ENCODE measurements at regions not wholly inside any gene's neighbourhood (a gene's known extent, or its start where the extent isn't known, plus 50 kb on each side); places are given as distances from the start of the nearest gene placed in this dataset.

DNA sequence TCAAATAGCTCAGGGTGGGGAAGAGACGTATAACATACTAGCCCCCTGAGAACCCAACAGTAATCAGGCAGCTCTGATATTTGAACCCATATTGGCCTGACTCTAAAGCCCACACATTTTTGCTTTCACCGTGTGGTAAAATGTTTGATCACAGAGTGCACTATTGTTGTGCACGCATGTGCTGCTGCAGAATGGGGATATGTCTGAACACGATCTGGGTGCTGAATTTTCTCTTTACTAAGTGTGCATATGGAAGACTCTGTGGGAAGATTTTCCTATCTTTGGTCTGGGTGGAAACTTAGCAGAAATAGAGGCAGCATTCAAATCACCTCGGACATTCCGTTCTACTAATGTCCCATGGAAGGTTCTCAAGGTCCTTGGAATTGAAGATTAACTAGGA, 800.1 kb downstream of the TFAP2A start:
- DNase-seq, result no peak
- Histone ChIP-seq H3K27me3 (no peaks in the 10 kb centered on the region), H3K4me1 (replicated peaks in 1 of 2) (no peaks in the 10 kb centered on the region), H3K9me3 (replicated peaks in 1 of 3) (no peaks in the 10 kb centered on the region), H3K36me3 (replicated peaks in 1 of 2) (no peaks in the 10 kb centered on the region), H3K4me3 (no peak overlapping the region), H3K27ac (no peak overlapping the region)
- intact Hi-C loops (cut with DNase I), result no loop called here
- 64 to 73% (median 71%) methylated on average over 6 of the region's 6 CpGs for WGBS, 4 donors
- TF ChIP-seq, protein P1, sequence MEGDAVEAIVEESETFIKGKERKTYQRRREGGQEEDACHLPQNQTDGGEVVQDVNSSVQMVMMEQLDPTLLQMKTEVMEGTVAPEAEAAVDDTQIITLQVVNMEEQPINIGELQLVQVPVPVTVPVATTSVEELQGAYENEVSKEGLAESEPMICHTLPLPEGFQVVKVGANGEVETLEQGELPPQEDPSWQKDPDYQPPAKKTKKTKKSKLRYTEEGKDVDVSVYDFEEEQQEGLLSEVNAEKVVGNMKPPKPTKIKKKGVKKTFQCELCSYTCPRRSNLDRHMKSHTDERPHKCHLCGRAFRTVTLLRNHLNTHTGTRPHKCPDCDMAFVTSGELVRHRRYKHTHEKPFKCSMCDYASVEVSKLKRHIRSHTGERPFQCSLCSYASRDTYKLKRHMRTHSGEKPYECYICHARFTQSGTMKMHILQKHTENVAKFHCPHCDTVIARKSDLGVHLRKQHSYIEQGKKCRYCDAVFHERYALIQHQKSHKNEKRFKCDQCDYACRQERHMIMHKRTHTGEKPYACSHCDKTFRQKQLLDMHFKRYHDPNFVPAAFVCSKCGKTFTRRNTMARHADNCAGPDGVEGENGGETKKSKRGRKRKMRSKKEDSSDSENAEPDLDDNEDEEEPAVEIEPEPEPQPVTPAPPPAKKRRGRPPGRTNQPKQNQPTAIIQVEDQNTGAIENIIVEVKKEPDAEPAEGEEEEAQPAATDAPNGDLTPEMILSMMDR (IDR thresholded peaks at IDR 0.05), result no peak
- TF ChIP-seq POLR2A (IDR thresholded peaks at IDR 0.05), result no peak

DNA sequence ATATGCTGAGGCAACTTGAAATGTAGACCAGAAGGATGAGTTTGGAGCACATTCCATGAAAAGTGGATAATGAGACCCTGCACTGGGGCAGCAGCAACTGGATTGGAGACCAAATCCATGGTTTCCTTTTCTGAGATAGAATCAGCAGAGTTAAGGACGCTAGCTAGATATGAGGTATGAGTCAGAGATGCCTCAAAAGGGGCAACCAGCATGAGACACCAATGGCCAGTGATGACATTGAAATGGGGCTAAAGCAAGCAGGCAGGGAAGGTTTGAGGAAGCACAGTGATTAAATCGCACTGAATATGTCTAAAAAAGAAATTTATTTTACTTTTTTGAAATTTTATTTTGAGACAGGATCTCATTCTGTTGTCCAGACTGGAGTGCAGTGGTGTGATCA, 802.4 kb downstream of the TFAP2A start:
- Histone ChIP-seq H3K9me3 (replicated peaks in 1 of 3) (no peaks in the 10 kb centered on the region), H3K27ac (no peak overlapping the region), H3K4me3 (no peak overlapping the region), H3K4me1 (replicated peaks in 1 of 2) (no peaks in the 10 kb centered on the region), H3K27me3 (no peaks in the 10 kb centered on the region), H3K36me3 (replicated peaks in 1 of 2) (no peaks in the 10 kb centered on the region)
- no peak for DNase-seq
- no peak for TF ChIP-seq POLR2A (IDR thresholded peaks at IDR 0.05)
- TF ChIP-seq, protein P1 (IDR thresholded peaks at IDR 0.05), result no peak
- intact Hi-C loops (cut with DNase I), result no loop called here
- 51 to 68% (median 60%) methylated on average over 2 of the region's 2 CpGs for WGBS, 4 donors

DNA sequence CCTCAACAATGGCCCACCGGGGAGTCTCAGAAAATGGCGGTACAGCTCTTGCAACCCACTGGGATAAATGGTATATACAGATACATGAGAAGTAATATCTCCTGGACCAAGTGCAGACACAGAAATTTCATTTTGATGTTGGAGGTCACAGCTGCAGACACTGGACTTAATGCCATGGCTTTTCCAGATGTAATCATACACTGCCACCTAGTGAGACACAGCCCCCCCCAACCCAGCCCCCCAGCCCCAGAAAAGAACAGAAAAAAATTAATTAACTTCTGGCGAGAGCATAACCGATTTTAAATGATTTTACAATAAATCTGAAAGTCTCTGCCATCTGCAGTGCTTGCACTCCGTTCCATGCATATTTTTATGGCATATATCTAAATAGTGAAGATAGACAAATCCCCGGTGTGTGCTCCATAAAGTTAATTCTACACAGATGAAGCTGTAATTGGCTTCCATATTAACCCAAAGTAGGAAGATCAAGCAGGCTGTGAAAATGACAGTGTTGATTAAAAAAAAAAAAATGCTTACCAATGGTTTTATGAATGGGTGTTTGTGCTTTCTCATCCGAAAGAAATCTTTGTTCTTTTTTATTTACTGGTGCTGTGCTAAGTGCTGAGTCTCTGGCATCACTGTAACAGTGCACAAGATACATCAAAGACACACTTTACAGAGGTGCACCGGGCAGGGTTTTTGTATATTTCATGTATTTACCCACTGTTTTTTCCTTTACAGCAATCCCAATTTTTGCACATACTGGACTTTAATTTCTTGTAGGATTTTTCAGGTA, 804.1 kb downstream of the TFAP2A start:
- Histone ChIP-seq H3K4me1 (replicated peaks in 1 of 2) (no peaks in the 10 kb centered on the region), H3K27me3 (no peaks in the 10 kb centered on the region), H3K27ac (no peak overlapping the region), H3K4me3 (no peak overlapping the region), H3K36me3 (replicated peaks in 1 of 2) (no peaks in the 10 kb centered on the region), H3K9me3 (replicated peaks in 1 of 3) (no peaks in the 10 kb centered on the region)
- 54 to 69% (median 58%) methylated on average over 8 of the region's 8 CpGs for WGBS, 4 donors
- TF ChIP-seq POLR2A (IDR thresholded peaks at IDR 0.05), result no peak
- TF ChIP-seq, protein P1 (IDR thresholded peaks at IDR 0.05), result no peak
- DNase-seq, result no peak
- intact Hi-C loops (cut with DNase I), result no loop called here

DNA sequence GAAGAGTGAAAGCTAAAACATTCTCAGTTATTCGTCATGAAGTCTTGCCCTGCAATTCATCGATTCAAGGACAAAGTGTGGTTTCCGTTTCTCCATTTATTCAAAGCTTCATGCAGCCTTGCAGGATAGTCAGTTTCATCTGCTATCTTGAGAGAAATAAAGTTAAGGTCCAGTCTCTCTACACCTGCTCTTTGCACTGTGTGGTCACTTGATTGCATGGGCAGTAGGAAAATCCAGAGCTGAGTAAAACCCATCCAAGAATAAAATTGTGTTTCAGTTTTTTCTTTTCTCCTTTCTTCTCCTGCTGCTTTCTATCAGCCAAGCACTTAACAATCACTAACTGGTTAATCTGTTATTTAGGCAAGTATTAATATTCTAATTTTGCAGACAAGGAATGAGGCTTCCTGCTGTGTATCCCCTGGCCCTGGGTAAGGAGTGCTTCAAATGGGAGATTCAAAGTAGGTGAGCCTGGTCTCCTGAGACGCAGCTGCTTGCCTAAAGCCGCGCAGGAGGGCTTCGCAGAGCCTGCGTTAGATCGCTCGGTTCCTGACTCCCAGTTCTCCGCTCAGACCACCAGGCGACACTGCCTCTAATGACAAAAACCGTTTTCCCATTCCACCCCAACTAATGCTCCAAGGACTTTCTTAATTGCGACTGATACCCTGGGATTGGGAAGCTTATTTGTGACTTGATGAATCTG, 808.3 kb downstream of the TFAP2A start:
- 27 to 44% (median 34%) methylated on average over 14 of the region's 14 CpGs for WGBS, 4 donors
- no peaks in the 10 kb centered on the region for H3K27me3 ChIP-seq
- H3K27ac ChIP-seq, result no peak overlapping the region
- no peaks in the 10 kb centered on the region for H3K36me3 ChIP-seq (replicated peaks in 1 of 2)
- no peak for DNase-seq
- intact Hi-C loops (cut with DNase I), result no loop called here
- TF ChIP-seq POLR2A (IDR thresholded peaks at IDR 0.05), result no peak
- TF ChIP-seq, protein P1 (IDR thresholded peaks at IDR 0.05), result no peak
- no peaks in the 10 kb centered on the region for H3K9me3 ChIP-seq (replicated peaks in 1 of 3)
- H3K4me3 ChIP-seq, result no peak overlapping the region
- no peaks in the 10 kb centered on the region for H3K4me1 ChIP-seq (replicated peaks in 1 of 2)
